ENCODE measurements at regions not wholly inside any gene's neighbourhood (a gene's known extent, or its start where the extent isn't known, plus 50 kb on each side); places are given as distances from the start of the nearest gene placed in this dataset.

- ChIA-PET CTCF (no interaction called here), RAD21 (ENCODE audit: low non-redundant PET in 1 of 2, low total read pairs in 2 of 2, uncharacterized antibody in 2 of 2, unreplicated experiment in 2 of 2) (no interaction called here), POLR2A (no interaction called here)
- Histone ChIP-seq H3K4me1 (ENCODE audit: control insufficient read depth in 1 of 2, insufficient read depth in 2 of 2, low read length in 2 of 2) (no peaks in the 10 kb centered on the region), H3K4me3 (replicated peaks in 1 of 2; ENCODE audit: low read depth in 1 of 2, low read length in 2 of 2) (no peak overlapping the region), H3K27ac (ENCODE audit: low read depth, low read length) (no peak overlapping the region), H4K20me1 (ENCODE audit: insufficient read depth) (no peaks in the 10 kb centered on the region), H2AFZ (ENCODE audit: low read depth, low read length, poor library complexity, severe bottlenecking) (no peak overlapping the region), H3K36me3 (ENCODE audit: control insufficient read depth in 1 of 2, insufficient read depth in 2 of 2, low read length in 2 of 2) (no peaks in the 10 kb centered on the region), H3K79me2 (ENCODE audit: insufficient read depth, low read length) (no peaks in the 10 kb centered on the region), H3K9ac (ENCODE audit: low read length) (no peak overlapping the region), H3K9me3 (ENCODE audit: control insufficient read depth in 1 of 2, insufficient read depth in 1 of 2, low read depth in 1 of 2, low read length in 2 of 2) (peaks cover 0 to 15% of the 10 kb centered on the region in 2 experiments; a peak in 1 of 4 replicates), H3K27me3 (ENCODE audit: insufficient read depth, low read length) (peaks cover 19% of the 10 kb centered on the region; the same call in 1 of the 2 replicates), H3K9me2 (ENCODE audit: insufficient read depth) (no peaks in the 10 kb centered on the region), H3K4me2 (ENCODE audit: low read length) (no peak overlapping the region)
- BruUV-seq (replicated peaks) = no TSS peak
- intact Hi-C loops (cut with micrococcal nuclease) = no loop called here
- no peak for DNase-seq (ENCODE audit: low read depth, low spot score)
- ATAC-seq = no peak
- TF ChIP-seq MAX (IDR thresholded peaks at IDR 0.05) (no peak), CBX3 (IDR thresholded peaks at IDR 0.05; ENCODE audit: low read depth) (no peak), CTCF (IDR thresholded peaks at IDR 0.05 in 2 of 3, conservative IDR thresholded peaks at IDR 0.05 in 1 of 3; ENCODE audit: borderline replicate concordance in 1 of 3, insufficient read depth in 1 of 3, low read depth in 2 of 3, low read length in 2 of 3) (no peak), SP1 (IDR thresholded peaks at IDR 0.05; ENCODE audit: low read depth) (no peak), CEBPB (IDR thresholded peaks at IDR 0.05; ENCODE audit: low read depth) (no peak), ZNF274 (IDR thresholded peaks at IDR 0.05; ENCODE audit: low read depth, low read length) (no peak), FOSL1 (IDR thresholded peaks at IDR 0.05; ENCODE audit: low read depth) (no peak), JUND (IDR thresholded peaks at IDR 0.05) (no peak), ATF3 (IDR thresholded peaks at IDR 0.05) (no peak)
Measured at GRCh38 chr21:33155422-33155821, 74.3 kb upstream of the IFNAR2 start.

GRCh38 chr21:33157303-33157702 is 72.4 kb upstream of the IFNAR2 start:
- H3K9ac ChIP-seq (ENCODE audit: low read length) = no peak overlapping the region
- H3K4me2 ChIP-seq (ENCODE audit: low read length) = no peak overlapping the region
- ChIA-PET RAD21 (ENCODE audit: low non-redundant PET in 1 of 2, low total read pairs in 2 of 2, uncharacterized antibody in 2 of 2, unreplicated experiment in 2 of 2) (no interaction called here), POLR2A (no interaction called here), CTCF (no interaction called here)
- no peak overlapping the region for H2AFZ ChIP-seq (ENCODE audit: low read depth, low read length, poor library complexity, severe bottlenecking)
- ATAC-seq (no peak), DNase-seq (ENCODE audit: low read depth, low spot score) (no peak)
- intact Hi-C loops (cut with micrococcal nuclease) = no loop called here
- H3K9me2 ChIP-seq (ENCODE audit: insufficient read depth) = no peaks in the 10 kb centered on the region
- H4K20me1 ChIP-seq (ENCODE audit: insufficient read depth) = no peaks in the 10 kb centered on the region
- TF ChIP-seq REST (IDR thresholded peaks at IDR 0.05; ENCODE audit: low read depth) (peak; percentile 41), ATF3 (IDR thresholded peaks at IDR 0.05) (no peak)
- H3K36me3 ChIP-seq (ENCODE audit: control insufficient read depth in 1 of 2, insufficient read depth in 2 of 2, low read length in 2 of 2) = no peaks in the 10 kb centered on the region
- peaks cover 0 to 15% of the 10 kb centered on the region in 2 experiments; a peak in 1 of 4 replicates for H3K9me3 ChIP-seq (ENCODE audit: control insufficient read depth in 1 of 2, insufficient read depth in 1 of 2, low read depth in 1 of 2, low read length in 2 of 2)
- no peak overlapping the region for H3K27ac ChIP-seq (ENCODE audit: low read depth, low read length)
- no TSS peak for BruUV-seq (replicated peaks)
- H3K4me3 ChIP-seq (replicated peaks in 1 of 2; ENCODE audit: low read depth in 1 of 2, low read length in 2 of 2) = no peak overlapping the region
- H3K4me1 ChIP-seq (ENCODE audit: control insufficient read depth in 1 of 2, insufficient read depth in 2 of 2, low read length in 2 of 2) = no peaks in the 10 kb centered on the region
- peaks cover 17% of the 10 kb centered on the region for H3K27me3 ChIP-seq (ENCODE audit: insufficient read depth, low read length)
- no peaks in the 10 kb centered on the region for H3K79me2 ChIP-seq (ENCODE audit: insufficient read depth, low read length)
